Stimulated activated effector memory CD8-positive, alpha-beta T cell treated with anti-CD3 and anti-CD28 coated beads, Interleukin-12 subunit alpha, Interleukin-12 subunit beta, amount 100 ng/mL, for 72 hours (primary cell): ENCODE measurements at regions not wholly inside any gene's neighbourhood (a gene's known extent, or its start where the extent isn't known, plus 50 kb on each side); places are given as distances from the start of the nearest gene placed in this dataset.

ENCODE experiments used
- ATAC-seq: fragments of 150-1000 bp; cut with Tn5 transposase; 2 replicates; pipeline ENCODE4 v1.10.0; 2021
- DNase-seq, 2 donors: peaks; one replicate each; pipeline ENCODE4 v3.0.0; 2021 to 2022; ENCODE audit warnings: low spot score in 2 of 2
- H3K27ac Mint-ChIP-seq: one replicate; pipeline ENCODE4 v1.8.0; 2022; ENCODE audit warnings: mild to moderate bottlenecking, mixed read lengths
- H3K36me3 Mint-ChIP-seq: one replicate; pipeline ENCODE4 v1.8.0; 2022; ENCODE audit warnings: mild to moderate bottlenecking, mixed read lengths
- H3K4me1 Mint-ChIP-seq: one replicate; pipeline ENCODE4 v1.8.0; 2022; ENCODE audit warnings: mixed read lengths
- H3K4me3 Mint-ChIP-seq: one replicate; pipeline ENCODE4 v1.8.0; 2022; ENCODE audit warnings: mild to moderate bottlenecking, mixed read lengths
- H3K9me3 Mint-ChIP-seq: one replicate; pipeline ENCODE4 v1.8.0; 2022; ENCODE audit warnings: mixed read lengths

- no peaks in the 10 kb centered on the region for H3K4me1 Mint-ChIP-seq
- H3K4me3 Mint-ChIP-seq = no peak overlapping the region
- H3K36me3 Mint-ChIP-seq = no peaks in the 10 kb centered on the region
- no peak overlapping the region for H3K27ac Mint-ChIP-seq
- peaks cover 14% of the 10 kb centered on the region for H3K9me3 Mint-ChIP-seq
- DNase-seq (no peak), ATAC-seq (no peak)
These were observed 149.3 kb upstream of the DPP6 start for GRCh38 chr7:153902862-153903261.

DNA sequence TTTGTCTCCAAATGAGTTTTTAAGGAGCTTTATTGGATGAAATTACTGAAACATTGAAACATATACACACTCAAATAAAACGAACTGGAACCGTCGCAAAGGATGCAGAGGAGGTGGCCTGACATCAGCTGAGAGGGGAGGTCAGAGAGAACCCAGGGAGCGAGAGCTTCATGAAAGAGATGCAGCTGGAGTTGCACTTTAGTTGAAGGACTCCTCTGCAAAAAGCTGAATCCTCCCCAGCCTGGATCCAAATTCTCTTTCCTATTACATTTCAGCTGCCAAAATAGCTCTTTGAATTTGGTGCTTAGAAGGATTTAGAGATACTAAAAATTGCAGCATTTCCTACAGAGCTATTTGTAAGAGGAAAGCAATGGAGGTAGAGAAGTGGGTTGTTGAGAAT, 140.0 kb upstream of the DPP6 start:
- Mint-ChIP-seq H3K4me1 (no peaks in the 10 kb centered on the region), H3K9me3 (peaks cover 10% of the 10 kb centered on the region), H3K4me3 (no peak overlapping the region), H3K27ac (no peak overlapping the region), H3K36me3 (no peaks in the 10 kb centered on the region)
- DNase-seq = no peak
- no peak for ATAC-seq

GRCh38 chr7:153920126-153920525, 132.1 kb upstream of the DPP6 start:
- H3K4me3 Mint-ChIP-seq = no peak overlapping the region
- peaks cover 5% of the 10 kb centered on the region for H3K9me3 Mint-ChIP-seq
- H3K36me3 Mint-ChIP-seq = no peaks in the 10 kb centered on the region
- DNase-seq (no peak), ATAC-seq (no peak)
- H3K27ac Mint-ChIP-seq = no peak overlapping the region
- no peaks in the 10 kb centered on the region for H3K4me1 Mint-ChIP-seq

GRCh38 chr7:153920897-153921296, 131.3 kb upstream of the DPP6 start:
- no peak for ATAC-seq
- H3K4me3 Mint-ChIP-seq = no peak overlapping the region
- no peak overlapping the region for H3K27ac Mint-ChIP-seq
- peaks cover 5% of the 10 kb centered on the region for H3K9me3 Mint-ChIP-seq
- no peak for DNase-seq
- H3K4me1 Mint-ChIP-seq = no peaks in the 10 kb centered on the region
- H3K36me3 Mint-ChIP-seq = no peaks in the 10 kb centered on the region

DNA sequence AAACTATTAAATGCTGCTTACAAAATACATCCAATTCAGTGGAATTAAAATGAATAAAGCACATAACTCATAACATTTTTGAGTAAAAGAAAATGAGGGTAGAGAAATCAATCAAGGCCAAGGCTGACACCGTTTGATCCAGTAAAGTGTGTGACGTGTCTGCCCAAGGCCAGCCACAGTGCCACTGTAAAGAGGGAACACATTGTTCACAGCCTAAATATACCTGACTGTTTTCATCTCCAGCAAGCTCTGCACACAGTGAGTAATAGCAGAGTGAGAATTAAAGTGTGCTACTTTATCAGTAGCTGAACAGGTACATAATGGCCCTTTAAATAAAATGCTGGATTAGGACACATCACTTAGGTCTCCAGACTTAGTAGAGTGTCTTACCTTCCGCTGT, 130.8 kb upstream of the DPP6 start:
- DNase-seq = no peak
- Mint-ChIP-seq H3K4me3 (no peak overlapping the region), H3K27ac (no peak overlapping the region), H3K9me3 (peaks cover 5% of the 10 kb centered on the region), H3K36me3 (no peaks in the 10 kb centered on the region), H3K4me1 (no peaks in the 10 kb centered on the region)
- no peak for ATAC-seq

GRCh38 chr7:153930696-153931095, 121.5 kb upstream of the DPP6 start:
- H3K4me3 Mint-ChIP-seq = no peak overlapping the region
- DNase-seq (no peak), ATAC-seq (no peak)
- peaks cover 7% of the 10 kb centered on the region for H3K9me3 Mint-ChIP-seq
- H3K27ac Mint-ChIP-seq = no peak overlapping the region
- H3K36me3 Mint-ChIP-seq = no peaks in the 10 kb centered on the region
- no peaks in the 10 kb centered on the region for H3K4me1 Mint-ChIP-seq

DNA sequence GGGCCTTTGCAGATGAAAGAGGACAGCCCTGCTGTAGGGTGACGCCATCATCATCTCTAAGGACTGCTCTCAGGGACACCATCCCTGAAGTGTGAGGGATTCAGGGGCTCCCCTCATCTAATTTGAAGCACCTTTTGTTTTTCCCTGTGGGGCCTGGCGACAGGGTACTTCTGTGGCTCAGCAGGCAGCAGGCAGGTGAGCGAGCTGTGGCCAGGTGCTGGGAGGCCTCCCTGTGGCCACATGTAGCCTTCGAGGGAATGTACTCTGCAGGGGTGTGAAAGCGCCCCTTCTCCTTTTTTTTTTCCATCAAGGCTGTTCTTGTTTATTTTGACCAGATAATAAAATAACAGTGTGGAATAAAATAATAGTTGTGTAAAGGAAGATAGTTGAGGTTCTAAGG, 118.2 kb upstream of the DPP6 start:
- DNase-seq (no peak), ATAC-seq (no peak)
- no peak overlapping the region for H3K27ac Mint-ChIP-seq
- H3K4me3 Mint-ChIP-seq = no peak overlapping the region
- H3K36me3 Mint-ChIP-seq = no peaks in the 10 kb centered on the region
- H3K4me1 Mint-ChIP-seq = no peaks in the 10 kb centered on the region
- peaks cover 7% of the 10 kb centered on the region for H3K9me3 Mint-ChIP-seq

GRCh38 chr7:153934629-153935028, 117.6 kb upstream of the DPP6 start:
- H3K4me3 Mint-ChIP-seq = no peak overlapping the region
- ATAC-seq (no peak), DNase-seq (no peak)
- no peaks in the 10 kb centered on the region for H3K4me1 Mint-ChIP-seq
- no peaks in the 10 kb centered on the region for H3K36me3 Mint-ChIP-seq
- H3K27ac Mint-ChIP-seq = no peak overlapping the region
- peaks cover 7% of the 10 kb centered on the region for H3K9me3 Mint-ChIP-seq

GRCh38 chr7:153935095-153935494, 117.1 kb upstream of the DPP6 start:
- DNase-seq (no peak), ATAC-seq (no peak)
- Mint-ChIP-seq H3K36me3 (no peaks in the 10 kb centered on the region), H3K9me3 (peaks cover 7% of the 10 kb centered on the region), H3K27ac (no peak overlapping the region), H3K4me1 (no peaks in the 10 kb centered on the region), H3K4me3 (no peak overlapping the region)

DNA sequence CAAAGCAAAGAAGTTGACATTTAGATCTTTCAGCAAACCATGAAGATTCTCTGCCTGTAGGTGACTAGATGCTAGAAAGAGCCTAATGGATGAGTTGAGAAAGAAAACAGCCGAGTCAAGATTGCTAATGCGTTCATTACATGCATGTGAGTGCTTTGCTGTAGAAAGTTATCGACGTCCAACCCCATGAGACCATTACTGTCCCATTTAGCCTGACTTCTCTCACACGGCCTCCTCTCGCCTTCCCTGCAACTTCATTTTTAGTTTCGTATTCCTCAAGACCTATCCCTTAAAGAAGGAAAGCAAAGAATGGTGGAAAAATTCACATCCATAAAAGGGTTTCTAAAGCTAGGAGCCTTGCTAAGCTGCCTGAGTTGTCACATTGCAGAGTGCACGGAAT, 113.7 kb upstream of the DPP6 start:
- ATAC-seq = no peak
- Mint-ChIP-seq H3K9me3 (peaks cover 7% of the 10 kb centered on the region), H3K27ac (no peak overlapping the region), H3K4me3 (no peak overlapping the region), H3K4me1 (no peaks in the 10 kb centered on the region), H3K36me3 (no peaks in the 10 kb centered on the region)
- no peak for DNase-seq

GRCh38 chr7:153939177-153939576, 113.0 kb upstream of the DPP6 start:
- peaks cover 8% of the 10 kb centered on the region for H3K9me3 Mint-ChIP-seq
- DNase-seq (no peak), ATAC-seq (no peak)
- no peaks in the 10 kb centered on the region for H3K36me3 Mint-ChIP-seq
- no peak overlapping the region for H3K4me3 Mint-ChIP-seq
- no peaks in the 10 kb centered on the region for H3K4me1 Mint-ChIP-seq
- H3K27ac Mint-ChIP-seq = no peak overlapping the region

GRCh38 chr7:153939654-153940053, 112.5 kb upstream of the DPP6 start:
- Mint-ChIP-seq H3K9me3 (peaks cover 9% of the 10 kb centered on the region), H3K4me3 (no peak overlapping the region)
- no peak for ATAC-seq

DNA sequence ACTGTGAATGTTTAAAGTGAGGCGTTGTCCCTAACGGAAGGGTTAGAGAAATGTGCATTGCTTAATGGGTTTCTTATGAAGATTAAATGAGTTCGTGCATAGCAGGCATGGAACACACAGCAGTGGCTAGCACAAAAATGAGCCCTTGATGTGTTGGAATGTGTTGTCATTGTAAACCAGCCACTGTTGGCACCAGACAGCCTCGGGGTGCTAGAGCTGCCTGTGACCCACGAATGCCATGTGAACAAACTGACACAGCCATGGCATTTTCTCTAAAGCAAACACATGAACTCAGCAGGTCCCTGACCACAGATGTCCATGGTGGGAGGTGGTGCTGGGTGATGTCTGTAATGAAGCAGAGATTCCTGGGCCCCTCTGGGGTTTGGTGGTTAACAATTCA, 111.1 kb upstream of the DPP6 start:
- Mint-ChIP-seq H3K9me3 (peaks cover 14% of the 10 kb centered on the region), H3K4me3 (no peak overlapping the region), H3K36me3 (no peaks in the 10 kb centered on the region), H3K27ac (no peak overlapping the region), H3K4me1 (no peaks in the 10 kb centered on the region)
- no peak for DNase-seq
- ATAC-seq = no peak

More at GRCh38 chr7:153939654-153940053, 112.5 kb upstream of the DPP6 start:
- DNase-seq = no peak
- Mint-ChIP-seq H3K4me1 (no peaks in the 10 kb centered on the region), H3K27ac (no peak overlapping the region), H3K36me3 (no peaks in the 10 kb centered on the region)

GRCh38 chr7:153942036-153942435, 110.2 kb upstream of the DPP6 start:
- Mint-ChIP-seq H3K4me1 (no peaks in the 10 kb centered on the region), H3K27ac (no peak overlapping the region), H3K9me3 (peaks cover 14% of the 10 kb centered on the region), H3K4me3 (no peak overlapping the region), H3K36me3 (no peaks in the 10 kb centered on the region)
- DNase-seq = no peak
- ATAC-seq = no peak

DNA sequence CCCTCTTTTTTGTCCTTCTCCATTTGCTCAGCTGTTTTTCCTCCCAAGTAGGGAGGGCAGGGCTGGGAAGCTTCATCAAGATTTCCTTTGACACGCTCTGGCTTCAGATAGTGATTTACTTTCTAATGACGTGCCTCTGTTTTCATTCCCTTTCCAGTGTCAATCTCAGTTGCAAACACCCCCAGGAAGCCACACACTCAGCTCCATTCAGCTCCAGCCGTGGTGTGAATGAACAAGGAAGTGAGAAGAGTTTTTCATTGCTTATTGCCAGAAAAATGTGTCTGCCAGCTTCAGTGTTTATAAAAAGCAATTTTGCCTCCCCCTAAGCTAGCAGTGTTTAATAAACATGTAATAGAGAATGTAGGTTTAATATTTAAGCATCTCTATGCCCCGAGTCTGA, 108.7 kb upstream of the DPP6 start:
- Mint-ChIP-seq H3K9me3 (peaks cover 10% of the 10 kb centered on the region), H3K27ac (no peak overlapping the region), H3K36me3 (no peaks in the 10 kb centered on the region), H3K4me3 (no peak overlapping the region), H3K4me1 (no peaks in the 10 kb centered on the region)
- no peak for DNase-seq
- no peak for ATAC-seq

GRCh38 chr7:153943861-153944260, 108.3 kb upstream of the DPP6 start:
- H3K4me3 Mint-ChIP-seq = no peak overlapping the region
- DNase-seq = no peak
- no peaks in the 10 kb centered on the region for H3K4me1 Mint-ChIP-seq
- ATAC-seq = no peak
- H3K9me3 Mint-ChIP-seq = peaks cover 10% of the 10 kb centered on the region
- no peak overlapping the region for H3K27ac Mint-ChIP-seq
- H3K36me3 Mint-ChIP-seq = no peaks in the 10 kb centered on the region

GRCh38 chr7:153948060-153948459, 104.1 kb upstream of the DPP6 start:
- ATAC-seq = no peak
- H3K4me3 Mint-ChIP-seq = no peak overlapping the region

More at GRCh38 chr7:153948060-153948459, 104.1 kb upstream of the DPP6 start:
- H3K36me3 Mint-ChIP-seq = no peaks in the 10 kb centered on the region
- peaks cover 21% of the 10 kb centered on the region for H3K9me3 Mint-ChIP-seq
- no peaks in the 10 kb centered on the region for H3K4me1 Mint-ChIP-seq
- H3K27ac Mint-ChIP-seq = no peak overlapping the region
- DNase-seq = no peak
